SK-N-SH (cell line): ENCODE measurements at regions not wholly inside any gene's neighbourhood (a gene's known extent, or its start where the extent isn't known, plus 50 kb on each side); places are given as distances from the start of the nearest gene placed in this dataset.

Source experiments
- CTCF ChIA-PET: fragments of 300-600, 350-600 bp; formaldehyde crosslinking; extraction: SDS; loops from one replicate; lab custom pipeline; 2021; lab: Yijun Ruan, JAX
- POLR2A ChIA-PET: fragments of 350-600 bp; sonication (Branson Sonifier 250); formaldehyde crosslinking; extraction: SDS; loops from one replicate; lab custom pipeline; 2020; ENCODE audit warnings: antibody characterized with exemption, inconsistent platforms; lab: Yijun Ruan, JAX
- DNase-seq: peaks from one replicate; pipeline ENCODE4 v3.0.0; 2012
- H2AFZ ChIP-seq: fragments of 200-600 bp; sonication (generic); 2 replicates; pipeline ENCODE4 v1.8.1; 2016; ENCODE audit warnings: antibody characterized with exemption, mild to moderate bottlenecking, low read depth
- H3F3A ChIP-seq: fragments of 200-600 bp; sonication (generic); replicated peaks from 2 replicates; pipeline ENCODE3; 2016; ENCODE audit warnings: antibody characterized with exemption, mild to moderate bottlenecking; ENCODE audit not compliant: insufficient read depth
- H3K27ac ChIP-seq, 2 experiments: fragments of 200-500 bp in 1 of 2; fragments of 200-600 bp in 1 of 2; sonication (Bioruptor generic) in 1 of 2; sonication (generic), shearing (Covaris generic) in 1 of 2; 2 replicates each; pipeline versions ENCODE4 v1.5.1 to v1.6.1; 2014 to 2016; ENCODE audit warnings: low read depth in 2 of 2, inconsistent platforms in 1 of 2, low read length in 1 of 2, mild to moderate bottlenecking in 1 of 2, mixed read lengths in 1 of 2
- H3K27me3 ChIP-seq: fragments of 200-600 bp; sonication (generic), shearing (Covaris generic); 2 replicates; pipeline ENCODE4 v1.6.1; 2016; ENCODE audit warnings: mixed run types; ENCODE audit not compliant: insufficient read depth
- H3K36me3 ChIP-seq, 2 experiments: fragments of 200-500 bp in 1 of 2; fragments of 200-600 bp in 1 of 2; sonication (Bioruptor generic) in 1 of 2; sonication (generic) in 1 of 2; replicated peaks in 1 of 2; 2 replicates each; pipeline versions ENCODE3 to v1.5.1; 2014 to 2016; ENCODE audit warnings: low read length in 1 of 2, mild to moderate bottlenecking in 1 of 2; ENCODE audit not compliant: insufficient read depth in 2 of 2, control insufficient read depth in 1 of 2
- H3K4me1 ChIP-seq, 2 experiments: fragments of 200-500 bp in 1 of 2; fragments of 200-600 bp in 1 of 2; sonication (Bioruptor generic) in 1 of 2; sonication (generic), shearing (Covaris generic) in 1 of 2; 2 replicates each; pipeline versions ENCODE4 v1.5.1 to v1.6.1; 2014 to 2016; ENCODE audit warnings: low read depth in 1 of 2, low read length in 1 of 2, mixed run types in 1 of 2; ENCODE audit not compliant: insufficient read depth in 2 of 2, control insufficient read depth in 1 of 2
- H3K4me2 ChIP-seq: fragments of 200-600 bp; sonication (generic), shearing (Covaris generic); 2 replicates; pipeline ENCODE4 v1.6.1; 2017; ENCODE audit warnings: mixed run types
- H3K4me3 ChIP-seq, 2 experiments: fragments of 200-500 bp in 1 of 2; fragments of 200-600 bp in 1 of 2; sonication (Bioruptor generic) in 1 of 2; sonication (generic), shearing (Covaris generic) in 1 of 2; 2 replicates each; pipeline versions ENCODE4 v1.5.1 to v1.8.1; 2014 to 2016; ENCODE audit warnings: low read depth in 2 of 2, inconsistent platforms in 1 of 2, low read length in 1 of 2, mild to moderate bottlenecking in 1 of 2, mixed read lengths in 1 of 2, moderate library complexity in 1 of 2
- H3K79me2 ChIP-seq: fragments of 200-600 bp; sonication (generic); 2 replicates; pipeline ENCODE4 v1.8.1; 2017; ENCODE audit warnings: mild to moderate bottlenecking; ENCODE audit not compliant: insufficient read depth
- H3K9ac ChIP-seq: fragments of 200-600 bp; sonication (generic); 2 replicates; pipeline ENCODE4 v1.6.1; 2017; ENCODE audit warnings: mixed run types
- H3K9me2 ChIP-seq: fragments of 200-600 bp; sonication (generic); 2 replicates; pipeline ENCODE4 v1.6.1; 2017; ENCODE audit warnings: mixed run types
- H3K9me3 ChIP-seq: fragments of 200-600 bp; sonication (generic); 2 replicates; pipeline ENCODE4 v1.6.1; 2017; ENCODE audit warnings: mixed run types, mild to moderate bottlenecking, moderate library complexity
- H4K20me1 ChIP-seq: fragments of 200-600 bp; sonication (generic); 2 replicates; pipeline ENCODE4 v1.6.1; 2017; ENCODE audit warnings: mild to moderate bottlenecking, mixed run types; ENCODE audit not compliant: insufficient read depth
- CHD2 ChIP-seq: fragments of 150-350 bp; IDR thresholded peaks from 2 replicates; pipeline ENCODE4 v1.6.1; 2018; ENCODE audit warnings: low read length; ENCODE audit not compliant: partially characterized antibody
- ELF1 ChIP-seq: IDR thresholded peaks from 2 replicates; pipeline ENCODE4 v1.4.0; 2012
- EZH2phosphoT487 ChIP-seq: fragments of 200-600 bp; sonication (generic); IDR thresholded peaks from 2 replicates; pipeline ENCODE4 v1.6.1; 2017; ENCODE audit warnings: low read depth, mixed run types, mild to moderate bottlenecking, antibody characterized with exemption, moderate library complexity, borderline replicate concordance
- FOXJ3 ChIP-seq: sonication (generic); formaldehyde crosslinking; IDR thresholded peaks from 2 replicates; pipeline ENCODE4 v1.5.1; 2020; ENCODE audit warnings: mild to moderate bottlenecking, missing genetic modification reagents
- GATA2 ChIP-seq: sonication (generic); formaldehyde crosslinking; IDR thresholded peaks from 2 replicates; pipeline ENCODE4 v1.5.0; 2020; ENCODE audit warnings: mild to moderate bottlenecking, missing genetic modification reagents
- IRF3 ChIP-seq: fragments of 150-350 bp; IDR thresholded peaks from 2 replicates; pipeline ENCODE4 v1.6.1; 2016; ENCODE audit warnings: mild to moderate bottlenecking, low read depth, low read length
- JUND ChIP-seq: IDR thresholded peaks from 2 replicates; pipeline ENCODE4 v1.4.0; 2012
- MEF2A ChIP-seq: IDR thresholded peaks from 2 replicates; pipeline ENCODE4 v1.4.0; 2012; ENCODE audit warnings: low read depth, borderline replicate concordance
- MXI1 ChIP-seq: IDR thresholded peaks from 2 replicates; pipeline ENCODE4 v1.6.1; 2012; ENCODE audit warnings: mild to moderate bottlenecking, low read depth, low read length, improper control_type of control experiment
- NFIC ChIP-seq: IDR thresholded peaks from 2 replicates; pipeline ENCODE4 v1.4.0; 2012; ENCODE audit warnings: borderline replicate concordance
- POLR2AphosphoS5 ChIP-seq: IDR thresholded peaks from 2 replicates; pipeline ENCODE4 v1.6.1; 2012; ENCODE audit warnings: low read depth, low read length
- RAD21 ChIP-seq: IDR thresholded peaks from 2 replicates; pipeline ENCODE4 v1.6.1; 2012; ENCODE audit warnings: mild to moderate bottlenecking, low read length
- RFX5 ChIP-seq: IDR thresholded peaks from 2 replicates; pipeline ENCODE4 v1.6.1; 2012; ENCODE audit warnings: mild to moderate bottlenecking, improper control_type of control experiment, low read length
- RXRA ChIP-seq: IDR thresholded peaks from 2 replicates; pipeline ENCODE4 v1.4.0; 2012; ENCODE audit warnings: low read depth, mild to moderate bottlenecking, borderline replicate concordance
- SIN3A ChIP-seq: IDR thresholded peaks from 2 replicates; pipeline ENCODE4 v1.6.1; 2012; ENCODE audit warnings: low read depth, mild to moderate bottlenecking, low read length, moderate library complexity, borderline replicate concordance
- USF2 ChIP-seq: fragments of 150-350 bp; IDR thresholded peaks from 2 replicates; pipeline ENCODE4 v1.6.1; 2017; ENCODE audit warnings: antibody characterized with exemption, low read length, low read depth, borderline replicate concordance
- ZBTB33 ChIP-seq: IDR thresholded peaks from 2 replicates; pipeline ENCODE4 v1.4.0; 2012; ENCODE audit warnings: low read depth, borderline replicate concordance
- WGBS: methylation state at CpG from one replicate; pipeline ENCODE4 v1.1.6; 2017; ENCODE audit warnings: low lambda C conversion rate; 5-methylcytosine and 5-hydroxymethylcytosine counted together

- no peaks in the 10 kb centered on the region for H3K27me3 ChIP-seq
- H3K4me3 ChIP-seq: no peak overlapping the region
- no peaks in the 10 kb centered on the region for H4K20me1 ChIP-seq
- H3F3A ChIP-seq: no peaks in the 10 kb centered on the region
- POLR2A ChIA-PET: no interaction called here
- H3K79me2 ChIP-seq: no peaks in the 10 kb centered on the region
- H3K36me3 ChIP-seq: no peaks in the 10 kb centered on the region
- H3K9ac ChIP-seq: no peak overlapping the region
- H2AFZ ChIP-seq: no peak overlapping the region
- DNase-seq: no peak
- CTCF ChIA-PET: no interaction called here
- TF ChIP-seq ZBTB33: no peak
- no peak for TF ChIP-seq NFIC
- no peak for TF ChIP-seq EZH2phosphoT487
- TF ChIP-seq MEF2A: no peak
- no peak for TF ChIP-seq FOXJ3 (CRISPR knock-in tag)
- no peak for TF ChIP-seq IRF3
- no peak for TF ChIP-seq CHD2
- no peak for TF ChIP-seq SIN3A
- TF ChIP-seq ELF1: no peak
- TF ChIP-seq RXRA: no peak
- no peak for TF ChIP-seq USF2
- TF ChIP-seq POLR2AphosphoS5: no peak
- no peak for TF ChIP-seq GATA2 (CRISPR knock-in tag)
- TF ChIP-seq JUND: no peak
- TF ChIP-seq RFX5: no peak
- no peak for TF ChIP-seq MXI1
- no peak for TF ChIP-seq RAD21
- TF ChIP-seq, all 33 proteins: peak for 0
- no peak overlapping the region for H3K4me2 ChIP-seq
- H3K9me2 ChIP-seq: no peaks in the 10 kb centered on the region
- H3K9me3 ChIP-seq: 0 out of 2 replicates have a peak, but pooled peaks cover 10% of the 10 kb centered on the region
- WGBS: 0% methylated on average over 1 of the region's 1 CpG
- no peak overlapping the region for H3K27ac ChIP-seq
- no peaks in the 10 kb centered on the region for H3K4me1 ChIP-seq
Observed at GRCh38 chr13:111021270-111021669, 93.8 kb upstream of the ARHGEF7 start.
